Mesodermal cell (in vitro differentiated cells): ENCODE measurements at regions not wholly inside any gene's neighbourhood (a gene's known extent, or its start where the extent isn't known, plus 50 kb on each side); places are given as distances from the start of the nearest gene placed in this dataset.

Experiments used
- H3K27ac ChIP-seq: 2 replicates; pipeline ENCODE4 v1.7.0; 2013; ENCODE audit warnings: mild to moderate bottlenecking, low read depth, low read length, moderate library complexity; ENCODE audit not compliant: severe bottlenecking
- H3K36me3 ChIP-seq: 2 replicates; pipeline ENCODE4 v1.7.1; 2013; ENCODE audit warnings: mild to moderate bottlenecking, low read length, moderate library complexity; ENCODE audit not compliant: control insufficient read depth, insufficient read depth
- H3K4me1 ChIP-seq: one replicate; pipeline ENCODE4 v1.7.1; 2013; ENCODE audit warnings: mild to moderate bottlenecking, low read length; ENCODE audit not compliant: insufficient read depth, control insufficient read depth, poor library complexity, severe bottlenecking
- H3K4me3 ChIP-seq: 2 replicates; pipeline ENCODE4 v1.7.0; 2013; ENCODE audit warnings: low read length, control low read depth, mild to moderate bottlenecking; ENCODE audit not compliant: insufficient read depth, poor library complexity, severe bottlenecking; ENCODE audit errors: extremely low read depth
- H3K9me3 ChIP-seq: 2 replicates; pipeline ENCODE4 v1.7.1; 2013; ENCODE audit warnings: mild to moderate bottlenecking, low read length, moderate library complexity; ENCODE audit not compliant: control insufficient read depth
- WGBS, 2 experiments: methylation state at CpG; one replicate each; pipeline ENCODE4 v1.1.5; 2013; ENCODE audit warnings: missing lambda C conversion rate in 2 of 2; ENCODE audit not compliant: insufficient coverage in 2 of 2; 5-methylcytosine and 5-hydroxymethylcytosine counted together

DNA sequence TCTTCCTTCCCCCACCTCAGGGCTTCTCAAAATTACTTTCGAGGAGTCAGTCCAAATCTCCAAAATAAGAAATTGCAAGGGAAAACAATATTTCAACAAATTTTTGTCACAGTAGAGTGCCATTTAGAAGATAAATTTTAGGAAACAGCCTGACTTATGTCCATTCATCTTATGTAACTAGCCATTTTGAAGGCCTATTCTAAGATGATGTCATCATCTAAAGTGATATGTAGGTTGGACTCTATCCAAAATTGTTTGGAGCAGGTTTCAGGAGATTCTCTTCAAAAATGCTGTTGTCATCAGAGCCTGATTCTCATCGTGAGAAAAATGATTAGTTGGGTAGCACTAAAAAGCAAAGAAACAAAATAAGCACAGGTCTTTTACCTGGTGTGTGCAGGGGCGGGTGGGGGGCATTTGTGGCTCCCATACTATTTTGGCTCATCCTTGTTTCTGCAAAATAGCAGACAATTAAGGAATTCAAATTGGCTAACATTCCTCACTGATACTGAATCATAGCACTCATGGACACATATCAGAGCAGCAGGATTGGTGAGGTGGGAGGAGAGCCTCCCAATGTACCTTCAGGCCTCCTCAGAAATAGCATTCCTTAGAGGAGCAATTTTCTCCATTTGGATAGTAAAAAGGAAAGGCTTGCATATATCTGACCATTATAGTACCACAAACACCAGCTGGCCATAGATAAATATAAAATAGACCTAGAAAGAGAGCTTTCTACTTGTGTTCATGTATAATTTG is 360.9 kb upstream of the NAV3 start:
- no peak overlapping the region for H3K27ac ChIP-seq
- 91 to 94% methylated on average over 1 to 2 of the region's 3 CpGs for WGBS, 2 experiments
- no peaks in the 10 kb centered on the region for H3K9me3 ChIP-seq
- no peak overlapping the region for H3K4me3 ChIP-seq
- no peaks in the 10 kb centered on the region for H3K4me1 ChIP-seq
- H3K36me3 ChIP-seq = no peaks in the 10 kb centered on the region

DNA sequence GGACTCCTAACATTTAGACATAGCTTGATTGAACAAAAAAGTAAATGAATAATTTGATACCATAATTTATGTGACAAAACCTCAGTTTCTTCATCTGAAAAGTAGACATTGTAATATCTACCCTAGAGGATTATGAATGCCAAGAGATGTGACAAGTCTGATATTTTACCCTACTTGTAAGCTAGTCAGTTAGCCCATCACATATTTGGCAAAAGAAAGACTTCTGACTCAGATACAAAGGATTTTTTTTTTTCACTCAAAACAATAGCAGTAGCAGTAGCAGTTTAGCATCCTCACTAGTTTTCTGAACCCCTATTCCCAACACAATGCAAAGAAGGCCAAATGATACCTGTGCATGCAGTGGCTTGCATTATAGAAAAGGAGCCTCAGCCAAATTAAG is 377.3 kb upstream of the E2F7 start:
- Histone ChIP-seq H3K4me1 (no peaks in the 10 kb centered on the region), H3K9me3 (no peaks in the 10 kb centered on the region), H3K4me3 (no peak overlapping the region), H3K27ac (no peak overlapping the region), H3K36me3 (no peaks in the 10 kb centered on the region)

DNA sequence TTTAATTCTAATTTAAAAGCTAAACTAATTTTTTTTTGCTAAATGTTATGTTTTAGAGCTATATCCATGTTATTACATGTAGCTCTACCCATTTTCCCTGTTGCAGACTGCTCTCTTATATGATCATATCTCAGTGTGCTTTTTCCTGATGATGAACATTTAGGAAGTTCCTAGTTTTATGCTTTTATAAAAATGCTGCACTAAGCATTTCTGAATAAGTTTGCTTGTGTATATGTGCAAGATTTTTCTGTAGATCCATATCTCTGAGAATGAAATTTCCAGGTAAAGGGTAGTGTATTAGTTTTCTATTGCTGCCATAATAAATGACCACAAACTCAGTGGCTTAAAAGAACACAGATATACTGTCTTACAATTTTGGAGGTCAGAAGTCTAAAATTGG is 374.4 kb upstream of the E2F7 start:
- H3K27ac ChIP-seq = no peak overlapping the region
- H3K36me3 ChIP-seq = no peaks in the 10 kb centered on the region
- no peak overlapping the region for H3K4me3 ChIP-seq
- H3K4me1 ChIP-seq = no peaks in the 10 kb centered on the region
- no peaks in the 10 kb centered on the region for H3K9me3 ChIP-seq

DNA sequence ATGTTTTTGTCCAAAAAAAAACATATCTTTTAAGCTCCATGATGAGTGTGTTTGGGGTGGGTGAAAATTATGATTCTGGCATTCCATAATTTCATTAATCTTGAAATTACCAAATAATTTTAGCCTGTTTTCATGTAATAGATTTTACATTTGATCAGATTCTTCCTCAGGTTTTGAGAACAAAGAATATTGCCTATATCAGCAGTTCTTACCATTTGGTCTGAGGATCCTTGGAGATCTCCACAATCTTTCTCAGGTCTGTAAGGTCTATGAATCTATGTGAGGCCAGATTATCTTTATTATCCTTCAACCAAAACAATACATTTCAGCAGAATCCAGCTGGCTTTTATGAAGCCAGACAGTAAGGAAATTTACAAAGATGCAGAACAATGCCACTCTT is 373.3 kb upstream of the E2F7 start:
- Histone ChIP-seq H3K4me1 (no peaks in the 10 kb centered on the region), H3K36me3 (no peaks in the 10 kb centered on the region), H3K9me3 (no peaks in the 10 kb centered on the region), H3K27ac (no peak overlapping the region), H3K4me3 (no peak overlapping the region)

DNA sequence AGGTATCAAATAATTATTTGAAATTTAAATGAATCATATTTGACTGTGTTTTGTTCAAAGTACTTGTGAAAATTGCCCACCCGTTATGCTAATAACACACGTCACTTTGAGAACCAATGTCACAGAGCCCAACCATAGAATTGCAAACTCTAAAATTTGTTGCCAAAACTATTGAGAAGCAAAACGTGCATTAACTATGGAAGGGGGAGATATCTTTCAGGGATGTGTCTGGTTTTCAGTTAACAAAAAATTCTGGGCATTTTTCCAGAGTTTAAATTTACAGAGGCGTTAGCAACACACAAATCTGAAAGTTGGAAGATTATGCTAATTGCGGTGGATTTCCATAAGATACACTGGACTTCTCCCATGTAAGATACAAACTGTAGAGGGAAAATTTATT is 371.8 kb upstream of the E2F7 start:
- H3K36me3 ChIP-seq = no peaks in the 10 kb centered on the region
- H3K9me3 ChIP-seq = no peaks in the 10 kb centered on the region
- no peak overlapping the region for H3K27ac ChIP-seq
- H3K4me1 ChIP-seq = no peaks in the 10 kb centered on the region
- 72 to 94% methylated on average over 2 of the region's 5 CpGs for WGBS, 2 experiments
- H3K4me3 ChIP-seq = no peak overlapping the region

DNA sequence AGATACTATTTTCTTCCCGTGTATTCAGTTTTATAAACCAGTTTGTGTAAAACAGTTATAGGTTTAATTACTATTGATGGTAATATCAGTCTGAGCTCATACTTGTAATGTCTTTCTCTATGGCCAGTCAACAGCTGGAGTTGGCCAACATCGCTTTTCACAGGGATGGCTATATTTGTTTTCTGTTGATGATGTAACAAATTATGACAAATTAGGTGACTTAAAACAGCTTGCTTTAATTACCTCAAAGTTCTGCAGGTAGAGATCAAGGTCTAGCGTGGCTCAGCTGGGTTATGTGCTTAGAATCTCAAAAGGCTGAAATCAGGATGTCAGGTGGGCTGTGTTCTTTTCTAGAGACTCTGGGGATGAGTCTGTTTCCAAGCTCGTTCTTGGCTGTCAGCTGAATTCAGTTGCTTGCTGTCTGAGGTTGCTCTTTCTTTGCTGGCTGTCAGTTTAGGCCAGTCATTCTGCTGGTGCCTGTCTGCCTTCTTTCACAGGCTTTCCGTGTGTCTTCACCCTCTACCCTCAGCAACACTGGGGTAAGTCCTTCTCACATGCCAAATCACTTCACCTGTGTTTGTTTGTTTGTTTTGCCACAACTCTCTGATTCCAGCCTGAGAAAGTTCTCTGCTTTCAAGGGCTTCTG is 370.2 kb upstream of the E2F7 start:
- H3K9me3 ChIP-seq = no peaks in the 10 kb centered on the region
- no peak overlapping the region for H3K4me3 ChIP-seq
- 87 to 88% methylated on average over 3 of the region's 5 CpGs for WGBS, 2 experiments
- no peaks in the 10 kb centered on the region for H3K36me3 ChIP-seq
- H3K4me1 ChIP-seq = no peaks in the 10 kb centered on the region
- no peak overlapping the region for H3K27ac ChIP-seq

DNA sequence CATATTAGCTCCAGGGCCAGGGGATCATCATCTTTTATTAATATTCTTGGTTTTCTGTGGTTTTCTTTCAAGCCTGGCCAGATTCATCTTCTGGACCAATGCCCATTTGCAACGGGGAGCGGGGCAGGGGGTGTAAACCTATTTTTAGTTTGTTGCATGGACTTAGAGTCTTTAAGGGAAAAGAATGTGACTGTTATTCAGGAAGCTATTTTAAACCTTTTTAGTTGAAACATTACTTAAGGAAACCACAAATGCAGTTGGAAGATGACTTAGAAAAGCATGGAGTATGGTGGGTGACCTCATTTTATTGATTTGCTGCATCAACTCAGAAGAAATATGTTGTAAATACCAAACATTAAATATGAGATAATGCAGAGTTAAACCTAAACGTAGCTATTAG is 368.4 kb upstream of the E2F7 start:
- WGBS, 2 experiments = 92 to 100% methylated on average over 2 of the region's 3 CpGs
- H3K36me3 ChIP-seq = no peaks in the 10 kb centered on the region
- no peak overlapping the region for H3K27ac ChIP-seq
- no peaks in the 10 kb centered on the region for H3K9me3 ChIP-seq
- H3K4me3 ChIP-seq = no peak overlapping the region
- no peaks in the 10 kb centered on the region for H3K4me1 ChIP-seq

DNA sequence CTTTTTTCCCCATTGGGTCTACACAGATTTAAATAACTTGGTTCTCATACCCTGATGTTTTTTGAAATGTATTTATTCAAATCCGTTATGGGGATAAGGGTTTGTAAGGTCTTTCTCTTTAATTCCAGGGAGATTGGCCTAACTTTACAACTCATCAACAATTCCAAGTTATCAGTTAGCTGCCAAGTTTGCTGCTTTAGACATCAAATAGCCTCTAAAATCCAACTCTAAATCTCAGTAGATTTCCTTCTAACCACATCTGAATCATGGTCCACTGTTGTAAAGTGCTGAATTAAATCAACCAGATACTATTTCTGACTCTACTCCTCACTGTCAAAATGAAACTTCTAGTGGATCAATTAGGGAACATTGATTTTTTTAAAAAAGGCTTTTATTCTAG is 364.1 kb upstream of the E2F7 start:
- no CpG with 5 or more reads among the region's 1 CpG for WGBS, 2 experiments
- Histone ChIP-seq H3K4me1 (no peaks in the 10 kb centered on the region), H3K36me3 (no peaks in the 10 kb centered on the region), H3K9me3 (no peaks in the 10 kb centered on the region), H3K4me3 (no peak overlapping the region), H3K27ac (no peak overlapping the region)

DNA sequence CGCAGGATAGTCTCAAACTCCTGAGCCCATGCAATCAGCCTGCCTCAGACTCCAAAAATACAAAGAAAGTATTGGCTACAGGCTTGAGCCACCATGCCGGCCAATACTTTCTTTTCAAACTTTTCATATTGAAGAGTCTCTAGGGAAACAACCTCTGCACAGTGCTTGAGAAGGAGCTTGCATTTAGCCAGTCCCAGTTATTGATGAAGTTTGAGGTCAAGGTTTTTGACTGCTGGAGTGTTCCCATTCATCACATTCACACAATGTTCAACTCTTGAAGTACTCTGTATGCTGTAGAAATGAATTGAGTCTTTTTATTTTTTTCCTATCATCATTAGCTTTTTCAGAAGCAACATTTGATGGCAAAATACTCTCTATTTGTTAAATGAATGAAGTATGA is 355.8 kb upstream of the E2F7 start:
- Histone ChIP-seq H3K4me1 (no peaks in the 10 kb centered on the region), H3K4me3 (no peak overlapping the region), H3K9me3 (no peaks in the 10 kb centered on the region), H3K36me3 (no peaks in the 10 kb centered on the region), H3K27ac (no peak overlapping the region)
- 83 to 100% methylated on average over 1 of the region's 2 CpGs for WGBS, 2 experiments

DNA sequence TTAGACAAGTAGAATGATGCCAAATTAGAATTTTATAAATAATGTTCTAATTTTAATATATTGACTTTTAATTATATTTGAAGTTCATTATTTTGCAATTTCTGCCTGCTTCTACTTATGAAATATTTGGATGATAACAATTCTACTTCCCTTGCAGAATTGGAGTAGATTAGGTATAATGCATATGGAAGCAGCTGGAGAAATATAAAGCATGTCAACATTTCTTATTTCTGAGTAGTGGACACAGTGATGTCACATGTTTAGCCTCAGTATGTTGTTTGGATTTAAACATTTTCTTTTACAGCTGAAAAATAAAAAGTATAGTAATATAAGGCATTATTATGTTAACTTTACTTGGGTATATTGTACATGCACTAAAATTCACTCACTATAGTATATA is 344.2 kb upstream of the E2F7 start:
- Histone ChIP-seq H3K27ac (no peak overlapping the region), H3K36me3 (no peaks in the 10 kb centered on the region), H3K4me1 (no peaks in the 10 kb centered on the region), H3K9me3 (no peaks in the 10 kb centered on the region), H3K4me3 (no peak overlapping the region)

DNA sequence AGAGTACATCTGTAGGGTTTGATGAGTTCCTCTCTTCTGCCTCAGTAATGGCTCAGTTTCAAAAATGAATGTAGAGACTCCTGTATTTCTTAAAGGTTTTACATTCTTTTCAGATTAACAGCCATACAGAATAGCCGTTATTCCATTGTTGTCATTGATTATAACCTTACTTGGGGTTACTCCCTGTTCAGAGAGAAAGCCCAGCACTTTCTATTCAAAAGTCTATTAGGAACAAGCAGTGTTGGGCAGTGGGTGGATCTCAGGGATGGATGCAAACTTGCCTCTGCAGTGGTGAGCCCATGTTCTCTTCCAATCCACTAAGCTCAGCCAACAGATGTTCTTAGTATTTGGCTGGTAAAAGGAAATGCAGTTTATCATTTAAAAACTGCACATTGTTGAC is 342.6 kb upstream of the E2F7 start:
- no peaks in the 10 kb centered on the region for H3K9me3 ChIP-seq
- H3K36me3 ChIP-seq = no peaks in the 10 kb centered on the region
- no peak overlapping the region for H3K27ac ChIP-seq
- H3K4me3 ChIP-seq = no peak overlapping the region
- no CpG with 5 or more reads among the region's 1 CpG for WGBS, 2 experiments
- H3K4me1 ChIP-seq = no peaks in the 10 kb centered on the region
